Mesothelial cell of epicardium (in vitro differentiated cells): ENCODE measurements at regions not wholly inside any gene's neighbourhood (a gene's known extent, or its start where the extent isn't known, plus 50 kb on each side); places are given as distances from the start of the nearest gene placed in this dataset.

ENCODE experiments used
- DNase-seq, 2 experiments: peaks; one replicate each; pipeline ENCODE4 v3.0.0; 2021; ENCODE audit warnings: low spot score in 2 of 2; ENCODE audit not compliant: unreplicated experiment in 2 of 2
- H3K27ac Mint-ChIP-seq: 2 replicates; pipeline ENCODE4 v1.8.0; 2021; ENCODE audit warnings: mixed read lengths
- H3K27me3 Mint-ChIP-seq: 2 replicates; pipeline ENCODE4 v1.8.0; 2021; ENCODE audit warnings: low read depth, mixed read lengths
- H3K36me3 Mint-ChIP-seq: 2 replicates; pipeline ENCODE4 v1.8.0; 2021; ENCODE audit warnings: mixed read lengths
- H3K4me1 Mint-ChIP-seq: 2 replicates; pipeline ENCODE4 v1.8.0; 2021; ENCODE audit warnings: mixed read lengths
- H3K4me3 Mint-ChIP-seq: 2 replicates; pipeline ENCODE4 v1.8.0; 2021; ENCODE audit warnings: mild to moderate bottlenecking, moderate library complexity, mixed read lengths
- H3K9me3 Mint-ChIP-seq: 2 replicates; pipeline ENCODE4 v1.8.0; 2021; ENCODE audit warnings: mixed read lengths
- TF ChIP-seq, protein P1 (sequence below): fragments of 200-600 bp; sonication (generic); IDR thresholded peaks from one replicate; pipeline ENCODE4 v1.5.0; 2021; ENCODE audit warnings: antibody characterized with exemption; ENCODE audit not compliant: unreplicated experiment

DNA sequence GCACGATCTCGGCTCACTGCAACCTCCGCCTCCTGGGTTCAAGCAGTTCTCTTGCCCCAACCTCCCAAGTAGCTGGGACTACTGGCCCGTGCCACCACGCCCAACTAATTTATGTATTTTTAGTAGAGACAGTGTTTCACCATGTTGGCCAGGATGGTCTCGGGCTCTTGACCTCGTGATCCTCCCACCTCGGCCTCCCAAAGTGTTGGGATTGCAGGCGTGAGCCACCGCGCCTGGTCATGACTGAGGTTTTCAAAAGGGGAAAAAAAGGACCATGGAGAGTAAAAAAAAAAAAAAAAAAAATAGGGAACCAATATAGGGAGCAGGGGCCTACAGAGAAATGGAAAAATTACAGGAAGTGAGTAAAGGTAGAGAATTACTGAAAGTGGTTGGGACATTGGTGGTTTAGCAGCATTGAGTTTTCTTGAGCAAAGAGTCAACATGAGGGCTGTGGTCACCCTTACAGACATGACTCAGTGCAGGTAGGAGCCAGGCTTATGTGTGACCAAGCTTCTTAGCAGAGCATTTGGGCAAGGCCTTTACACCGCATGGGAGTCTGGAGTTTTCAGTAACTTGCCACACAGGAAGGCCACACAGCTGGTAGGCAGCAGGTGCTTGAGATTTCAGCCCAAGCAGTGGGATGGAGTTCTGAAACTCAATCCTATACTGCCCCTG, 447.3 kb downstream of the HS3ST3B1 start:
- H3K27me3 Mint-ChIP-seq = no peaks in the 10 kb centered on the region
- DNase-seq = no peak
- H3K4me1 Mint-ChIP-seq = peaks cover 2% of the 10 kb centered on the region
- H3K36me3 Mint-ChIP-seq = no peaks in the 10 kb centered on the region
- H3K27ac Mint-ChIP-seq = no peak overlapping the region
- no peak overlapping the region for H3K4me3 Mint-ChIP-seq
- no peaks in the 10 kb centered on the region for H3K9me3 Mint-ChIP-seq
- TF ChIP-seq, protein P1, sequence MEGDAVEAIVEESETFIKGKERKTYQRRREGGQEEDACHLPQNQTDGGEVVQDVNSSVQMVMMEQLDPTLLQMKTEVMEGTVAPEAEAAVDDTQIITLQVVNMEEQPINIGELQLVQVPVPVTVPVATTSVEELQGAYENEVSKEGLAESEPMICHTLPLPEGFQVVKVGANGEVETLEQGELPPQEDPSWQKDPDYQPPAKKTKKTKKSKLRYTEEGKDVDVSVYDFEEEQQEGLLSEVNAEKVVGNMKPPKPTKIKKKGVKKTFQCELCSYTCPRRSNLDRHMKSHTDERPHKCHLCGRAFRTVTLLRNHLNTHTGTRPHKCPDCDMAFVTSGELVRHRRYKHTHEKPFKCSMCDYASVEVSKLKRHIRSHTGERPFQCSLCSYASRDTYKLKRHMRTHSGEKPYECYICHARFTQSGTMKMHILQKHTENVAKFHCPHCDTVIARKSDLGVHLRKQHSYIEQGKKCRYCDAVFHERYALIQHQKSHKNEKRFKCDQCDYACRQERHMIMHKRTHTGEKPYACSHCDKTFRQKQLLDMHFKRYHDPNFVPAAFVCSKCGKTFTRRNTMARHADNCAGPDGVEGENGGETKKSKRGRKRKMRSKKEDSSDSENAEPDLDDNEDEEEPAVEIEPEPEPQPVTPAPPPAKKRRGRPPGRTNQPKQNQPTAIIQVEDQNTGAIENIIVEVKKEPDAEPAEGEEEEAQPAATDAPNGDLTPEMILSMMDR = no peak

DNA sequence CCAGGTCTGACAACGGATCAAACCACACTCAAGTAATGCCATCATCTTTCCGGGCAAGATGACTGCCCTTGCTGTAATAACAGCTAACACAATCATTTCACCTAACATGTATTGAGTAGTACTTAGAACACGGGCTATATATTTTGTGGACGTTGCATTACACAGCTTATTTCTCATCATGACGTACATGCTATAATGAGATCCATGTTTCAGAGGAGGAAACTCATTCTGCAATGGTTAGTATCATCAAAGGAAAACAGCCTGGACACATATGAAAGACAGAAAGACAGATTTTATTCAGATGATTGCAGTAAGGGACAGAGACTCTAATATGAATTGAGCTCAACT, 446.7 kb downstream of the HS3ST3B1 start:
- TF ChIP-seq, protein P1 = no peak
- H3K27ac Mint-ChIP-seq = no peak overlapping the region
- H3K36me3 Mint-ChIP-seq = no peaks in the 10 kb centered on the region
- peaks cover 2% of the 10 kb centered on the region for H3K4me1 Mint-ChIP-seq
- no peak overlapping the region for H3K4me3 Mint-ChIP-seq
- H3K9me3 Mint-ChIP-seq = no peaks in the 10 kb centered on the region
- H3K27me3 Mint-ChIP-seq = no peaks in the 10 kb centered on the region
- DNase-seq = no peak

DNA sequence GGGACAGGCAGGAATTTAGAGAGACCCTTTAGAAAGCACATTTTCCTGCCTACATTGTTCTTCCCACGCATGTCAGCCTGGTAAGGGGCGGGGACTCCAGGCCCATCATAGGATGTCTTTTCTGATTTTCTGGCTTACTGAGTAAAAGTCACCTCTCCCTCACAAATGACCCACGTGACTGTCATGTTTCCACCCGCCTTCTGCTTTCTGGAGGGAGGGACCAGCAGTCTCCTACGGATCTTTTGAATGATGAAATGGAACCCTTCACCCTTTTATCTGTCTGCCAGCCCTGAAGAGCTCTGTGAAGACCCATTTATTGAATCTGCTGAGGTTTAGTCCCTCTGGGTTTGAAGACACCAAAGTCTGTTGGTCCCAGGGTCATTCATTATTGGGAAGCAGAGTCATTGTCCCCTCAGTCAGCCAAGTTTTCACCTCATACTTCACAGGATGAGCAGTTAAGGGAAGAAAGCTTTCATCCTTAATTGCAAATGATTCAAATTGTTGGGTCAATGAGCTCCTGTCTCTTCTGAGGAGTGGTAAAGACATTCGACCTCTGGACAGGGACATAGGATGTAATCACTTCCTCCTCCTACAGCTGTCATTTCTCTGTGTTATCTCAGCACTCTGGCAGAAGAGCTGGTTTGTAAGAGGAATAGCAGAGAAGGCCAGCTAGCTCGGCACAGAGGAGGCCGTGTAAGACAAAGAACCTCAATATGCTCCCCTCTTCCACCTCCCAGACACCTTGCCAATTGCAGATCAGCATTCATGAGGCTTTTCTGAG, 446.1 kb downstream of the HS3ST3B1 start:
- Mint-ChIP-seq H3K27me3 (no peaks in the 10 kb centered on the region), H3K9me3 (no peaks in the 10 kb centered on the region), H3K36me3 (no peaks in the 10 kb centered on the region), H3K4me3 (no peak overlapping the region), H3K27ac (no peak overlapping the region), H3K4me1 (peaks cover 2% of the 10 kb centered on the region)
- DNase-seq = no peak
- TF ChIP-seq, protein P1 = no peak

DNA sequence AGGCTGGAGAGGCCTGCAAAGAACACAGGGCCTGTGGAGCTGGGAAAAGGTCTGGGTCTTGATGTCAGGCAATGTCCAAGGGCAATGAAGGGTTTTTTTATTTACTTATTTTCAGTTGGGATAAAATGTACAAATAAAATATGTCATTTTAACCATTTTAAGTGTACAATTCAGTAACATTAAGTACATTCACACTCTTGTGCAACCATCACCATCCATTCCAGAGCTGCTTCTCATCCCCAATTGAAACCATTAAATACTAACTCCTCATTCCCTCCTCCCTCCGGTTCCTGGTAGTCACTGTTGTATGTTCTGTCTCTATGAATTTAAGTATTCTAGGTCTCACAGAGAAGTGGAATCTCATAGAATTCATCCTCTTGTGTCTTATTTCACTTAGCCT, 444.7 kb downstream of the HS3ST3B1 start:
- DNase-seq = no peak
- Mint-ChIP-seq H3K27ac (no peak overlapping the region), H3K9me3 (no peaks in the 10 kb centered on the region), H3K27me3 (no peaks in the 10 kb centered on the region), H3K36me3 (no peaks in the 10 kb centered on the region), H3K4me3 (no peak overlapping the region), H3K4me1 (peaks cover 2% of the 10 kb centered on the region)
- TF ChIP-seq, protein P1 = no peak

DNA sequence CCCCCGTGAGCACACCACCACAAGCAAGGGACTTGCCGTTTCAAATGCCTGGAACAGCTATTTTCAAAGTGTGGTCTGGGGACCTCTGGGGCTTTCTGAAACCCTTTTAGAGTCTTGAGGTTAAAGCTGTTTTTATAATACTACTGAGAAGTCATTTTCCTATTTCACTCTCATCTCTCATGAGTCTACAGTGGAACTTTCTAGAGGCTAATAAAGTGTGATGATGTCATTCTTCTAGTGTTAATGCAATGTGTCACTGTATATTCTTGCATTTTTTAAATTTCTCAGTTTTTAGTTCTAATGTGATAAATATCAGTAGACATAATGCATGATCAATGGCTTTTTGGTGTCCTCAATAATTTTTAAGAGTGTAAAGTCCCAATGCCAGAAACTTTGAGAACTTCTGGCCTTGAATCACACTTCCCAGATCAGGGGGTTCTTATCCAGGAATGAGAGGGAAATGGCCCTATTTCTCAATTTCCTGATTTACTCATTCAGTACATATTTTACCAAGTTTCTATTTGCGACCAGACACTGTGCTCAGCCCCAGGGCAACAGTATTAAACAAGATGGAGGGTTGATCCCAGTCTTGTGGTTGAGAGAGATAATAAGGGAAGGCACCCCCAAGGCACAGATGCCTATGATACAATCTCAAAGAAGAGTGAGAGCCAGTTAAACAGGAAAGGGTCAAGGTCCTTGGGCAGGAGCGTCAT, 444.0 kb downstream of the HS3ST3B1 start:
- no peak overlapping the region for H3K4me3 Mint-ChIP-seq

More for the DNA sequence above, 444.0 kb downstream of the HS3ST3B1 start:
- H3K9me3 Mint-ChIP-seq = no peaks in the 10 kb centered on the region
- H3K36me3 Mint-ChIP-seq = no peaks in the 10 kb centered on the region
- no peaks in the 10 kb centered on the region for H3K27me3 Mint-ChIP-seq
- H3K27ac Mint-ChIP-seq = no peak overlapping the region
- H3K4me1 Mint-ChIP-seq = peaks cover 8% of the 10 kb centered on the region
- TF ChIP-seq, protein P1 = no peak
- DNase-seq = no peak
